Smooth muscle cell (in vitro differentiated cells): ENCODE measurements at regions not wholly inside any gene's neighbourhood (a gene's known extent, or its start where the extent isn't known, plus 50 kb on each side); places are given as distances from the start of the nearest gene placed in this dataset.

Experiments used
- DNase-seq: peaks from one replicate; lab custom pipeline; 2025; ENCODE audit not compliant: unreplicated experiment; lab: John Stamatoyannopoulos, UW
- H2AFZ ChIP-seq: fragments of 200-600 bp; sonication (generic); 2 replicates; pipeline ENCODE4 v1.6.0; 2016; ENCODE audit warnings: antibody characterized with exemption, low read depth, mild to moderate bottlenecking
- H3F3A ChIP-seq: fragments of 200-600 bp; sonication (generic); 2 replicates; pipeline ENCODE4 v1.6.0; 2017; ENCODE audit warnings: antibody characterized with exemption, low read depth
- H3K27ac ChIP-seq: fragments of 200-600 bp; sonication (generic); 2 replicates; pipeline ENCODE4 v1.5.1; 2016; ENCODE audit warnings: low read depth, mild to moderate bottlenecking
- H3K27me3 ChIP-seq: fragments of 200-600 bp; sonication (generic); 2 replicates; pipeline ENCODE4 v1.6.1; 2016; ENCODE audit warnings: low read depth, mild to moderate bottlenecking
- H3K36me3 ChIP-seq: fragments of 200-600 bp; sonication (generic); 2 replicates; pipeline ENCODE4 v1.5.1; 2016; ENCODE audit warnings: low read depth
- H3K4me1 ChIP-seq: fragments of 200-600 bp; sonication (generic); 2 replicates; pipeline ENCODE4 v1.5.1; 2016; ENCODE audit warnings: low read depth
- H3K4me2 ChIP-seq: fragments of 200-600 bp; sonication (generic); 2 replicates; pipeline ENCODE4 v1.6.0; 2016; ENCODE audit warnings: mild to moderate bottlenecking
- H3K4me3 ChIP-seq: fragments of 200-600 bp; sonication (generic); 2 replicates; pipeline ENCODE4 v1.5.1; 2016; ENCODE audit warnings: mild to moderate bottlenecking
- H3K79me2 ChIP-seq: fragments of 200-600 bp; sonication (generic); 2 replicates; pipeline ENCODE4 v1.6.0; 2016; ENCODE audit warnings: low read depth, mild to moderate bottlenecking
- H3K9ac ChIP-seq: fragments of 200-600 bp; sonication (generic); 2 replicates; pipeline ENCODE4 v1.6.0; 2016; ENCODE audit warnings: low read depth
- H3K9me3 ChIP-seq: fragments of 200-600 bp; sonication (generic); replicated peaks from 2 replicates; pipeline ENCODE4 v1.5.1; 2016; ENCODE audit warnings: low read depth
- H4K20me1 ChIP-seq: fragments of 200-600 bp; sonication (generic); 2 replicates; pipeline ENCODE4 v1.6.0; 2016; ENCODE audit warnings: low read depth
- WGBS: methylation state at CpG from one replicate; pipeline ENCODE4 v1.1.7; 2016; ENCODE audit warnings: low lambda C conversion rate; 5-methylcytosine and 5-hydroxymethylcytosine counted together
- TF ChIP-seq, protein P1 (sequence below): fragments of 200-600 bp; sonication (generic); IDR thresholded peaks from 2 replicates; pipeline ENCODE4 v1.5.1; 2017; ENCODE audit warnings: borderline replicate concordance, mild to moderate bottlenecking, antibody characterized with exemption; ENCODE audit not compliant: insufficient read depth, poor library complexity, severe bottlenecking

GRCh38 chr5:96214442-96215197 lies 218.4 kb downstream of the PCSK1 start:
- Histone ChIP-seq H4K20me1 (no peaks in the 10 kb centered on the region), H3K36me3 (no peaks in the 10 kb centered on the region), H3K4me3 (no peak overlapping the region), H3K9me3 (no peaks in the 10 kb centered on the region), H2AFZ (no peak overlapping the region), H3K27me3 (no peaks in the 10 kb centered on the region), H3K27ac (no peak overlapping the region), H3K9ac (no peak overlapping the region), H3K4me1 (no peaks in the 10 kb centered on the region), H3F3A (no peaks in the 10 kb centered on the region), H3K79me2 (no peaks in the 10 kb centered on the region), H3K4me2 (no peak overlapping the region)
- TF ChIP-seq, protein P1, sequence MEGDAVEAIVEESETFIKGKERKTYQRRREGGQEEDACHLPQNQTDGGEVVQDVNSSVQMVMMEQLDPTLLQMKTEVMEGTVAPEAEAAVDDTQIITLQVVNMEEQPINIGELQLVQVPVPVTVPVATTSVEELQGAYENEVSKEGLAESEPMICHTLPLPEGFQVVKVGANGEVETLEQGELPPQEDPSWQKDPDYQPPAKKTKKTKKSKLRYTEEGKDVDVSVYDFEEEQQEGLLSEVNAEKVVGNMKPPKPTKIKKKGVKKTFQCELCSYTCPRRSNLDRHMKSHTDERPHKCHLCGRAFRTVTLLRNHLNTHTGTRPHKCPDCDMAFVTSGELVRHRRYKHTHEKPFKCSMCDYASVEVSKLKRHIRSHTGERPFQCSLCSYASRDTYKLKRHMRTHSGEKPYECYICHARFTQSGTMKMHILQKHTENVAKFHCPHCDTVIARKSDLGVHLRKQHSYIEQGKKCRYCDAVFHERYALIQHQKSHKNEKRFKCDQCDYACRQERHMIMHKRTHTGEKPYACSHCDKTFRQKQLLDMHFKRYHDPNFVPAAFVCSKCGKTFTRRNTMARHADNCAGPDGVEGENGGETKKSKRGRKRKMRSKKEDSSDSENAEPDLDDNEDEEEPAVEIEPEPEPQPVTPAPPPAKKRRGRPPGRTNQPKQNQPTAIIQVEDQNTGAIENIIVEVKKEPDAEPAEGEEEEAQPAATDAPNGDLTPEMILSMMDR = no peak
- WGBS = 88% methylated on average over 3 of the region's 3 CpGs
- no peak for DNase-seq

- WGBS = 50% methylated on average over 1 of the region's 1 CpG
Measured at GRCh38 chr5:96209829-96210228, 223.2 kb downstream of the PCSK1 start.

GRCh38 chr5:96207420-96207819 lies 225.6 kb downstream of the PCSK1 start:
- TF ChIP-seq, protein P1 = no peak

More at GRCh38 chr5:96209829-96210228, 223.2 kb downstream of the PCSK1 start:
- Histone ChIP-seq H3K9ac (no peak overlapping the region), H3K9me3 (no peaks in the 10 kb centered on the region), H3F3A (no peaks in the 10 kb centered on the region), H3K79me2 (no peaks in the 10 kb centered on the region), H2AFZ (no peak overlapping the region), H3K27me3 (no peaks in the 10 kb centered on the region), H3K4me2 (no peak overlapping the region), H3K27ac (no peak overlapping the region), H3K4me1 (no peaks in the 10 kb centered on the region), H3K4me3 (no peak overlapping the region), H4K20me1 (no peaks in the 10 kb centered on the region), H3K36me3 (no peaks in the 10 kb centered on the region)
- no peak for DNase-seq
- TF ChIP-seq, protein P1 = no peak

GRCh38 chr5:96203761-96204160 lies 229.3 kb downstream of the PCSK1 start:
- WGBS = 52% methylated on average over 3 of the region's 3 CpGs

More at GRCh38 chr5:96207420-96207819, 225.6 kb downstream of the PCSK1 start:
- Histone ChIP-seq H3K36me3 (no peaks in the 10 kb centered on the region), H3K4me3 (no peak overlapping the region), H2AFZ (no peak overlapping the region), H4K20me1 (no peaks in the 10 kb centered on the region), H3K4me2 (no peak overlapping the region), H3K79me2 (no peaks in the 10 kb centered on the region), H3F3A (no peaks in the 10 kb centered on the region), H3K4me1 (no peaks in the 10 kb centered on the region), H3K27me3 (no peaks in the 10 kb centered on the region), H3K9me3 (no peaks in the 10 kb centered on the region), H3K27ac (no peak overlapping the region), H3K9ac (no peak overlapping the region)
- DNase-seq = no peak

More at GRCh38 chr5:96203761-96204160, 229.3 kb downstream of the PCSK1 start:
- Histone ChIP-seq H3K9me3 (no peaks in the 10 kb centered on the region), H3K27me3 (no peaks in the 10 kb centered on the region), H3K4me3 (no peak overlapping the region), H3F3A (no peaks in the 10 kb centered on the region), H3K79me2 (no peaks in the 10 kb centered on the region), H3K9ac (no peak overlapping the region), H3K4me2 (no peak overlapping the region), H4K20me1 (no peaks in the 10 kb centered on the region), H2AFZ (no peak overlapping the region), H3K36me3 (no peaks in the 10 kb centered on the region), H3K27ac (no peak overlapping the region), H3K4me1 (no peaks in the 10 kb centered on the region)
- TF ChIP-seq, protein P1 = no peak
- no peak for DNase-seq
